GM21723 (cell line): ENCODE measurements at regions not wholly inside any gene's neighbourhood (a gene's known extent, or its start where the extent isn't known, plus 50 kb on each side); places are given as distances from the start of the nearest gene placed in this dataset.
"Not testable (repeated sequence)": the region's sequence is repeated elsewhere in the genome, so short reads cannot be mapped to it uniquely, and the experiment has no call there.

Experiments
- ATAC-seq: cut with Tn5 transposase; IDR thresholded peaks from one replicate; pipeline ENCODE4 v1.9.1; 2021; ENCODE audit warnings: mild to moderate bottlenecking, moderate library complexity; ENCODE audit not compliant: unreplicated experiment

- not testable (repeated sequence) for ATAC-seq
Measured at GRCh38 chr10:47711428-47711827, 52.0 kb downstream of the SYT15B start.

- ATAC-seq: not testable (repeated sequence)
Measured at GRCh38 chr10:47710443-47710842, 52.9 kb downstream of the SYT15B start.

GRCh38 chr10:47705698-47706414, 57.5 kb downstream of the SYT15B start:
- peak; percentile 94 for ATAC-seq

DNA sequence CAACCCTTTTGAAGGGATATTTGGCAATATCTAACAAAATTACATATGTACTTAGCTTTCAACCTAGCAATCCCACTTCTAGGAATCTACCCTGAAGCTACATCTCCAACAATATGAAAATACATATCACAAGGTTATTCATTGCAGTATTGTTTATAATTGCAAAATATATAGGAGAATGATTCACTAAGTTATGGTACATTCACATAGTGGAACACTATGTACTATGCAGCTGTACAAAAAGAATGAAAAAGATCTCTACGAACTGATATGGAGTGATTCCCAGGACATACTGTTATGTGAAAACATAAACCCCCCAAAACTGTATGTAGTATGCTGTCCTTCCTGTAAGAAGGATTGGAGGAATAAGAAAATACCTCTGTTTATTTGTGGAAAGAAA, 62.1 kb downstream of the SYT15B start:
- ATAC-seq: not testable (repeated sequence)

DNA sequence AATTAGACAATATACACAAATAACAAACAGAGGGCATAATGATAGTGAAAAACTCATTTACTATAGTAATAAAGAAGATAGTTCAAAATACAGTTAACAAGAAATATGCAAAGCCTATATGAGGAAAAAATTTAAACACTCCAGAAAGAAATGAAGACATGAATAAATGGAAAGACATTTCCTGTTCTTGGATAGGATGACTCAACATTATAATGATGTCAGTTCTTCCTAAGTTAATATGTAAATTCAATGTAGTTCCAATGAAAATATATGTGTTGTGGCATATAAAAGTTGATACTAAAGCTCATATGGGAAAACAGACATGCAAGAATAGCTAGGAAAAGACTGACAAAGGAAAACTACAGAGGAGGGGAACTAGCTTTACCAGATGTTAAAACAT, 63.5 kb downstream of the SYT15B start:
- not testable (repeated sequence) for ATAC-seq

GRCh38 chr10:47696170-47696569, 67.2 kb downstream of the SYT15B start:
- ATAC-seq: not testable (repeated sequence)

DNA sequence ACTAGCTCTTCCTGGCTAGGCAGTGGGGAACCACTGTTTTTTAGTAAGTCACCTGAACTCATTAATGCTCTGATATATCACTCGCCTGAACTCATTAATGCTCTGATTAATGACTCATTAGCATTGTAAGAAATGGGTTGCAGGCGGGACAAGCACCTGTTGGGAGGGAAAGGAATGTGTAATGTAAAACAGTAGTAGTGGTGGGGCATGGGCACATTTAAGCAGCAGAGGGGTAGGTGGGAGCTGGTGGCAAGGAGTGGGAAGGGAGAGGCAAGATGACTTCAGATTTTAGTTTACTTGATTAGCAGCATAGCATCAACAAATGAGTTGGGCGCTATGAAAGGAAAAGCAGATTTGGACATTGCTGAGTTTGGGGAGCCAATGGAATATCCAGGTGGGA, 68.2 kb downstream of the SYT15B start:
- not testable (repeated sequence) for ATAC-seq

DNA sequence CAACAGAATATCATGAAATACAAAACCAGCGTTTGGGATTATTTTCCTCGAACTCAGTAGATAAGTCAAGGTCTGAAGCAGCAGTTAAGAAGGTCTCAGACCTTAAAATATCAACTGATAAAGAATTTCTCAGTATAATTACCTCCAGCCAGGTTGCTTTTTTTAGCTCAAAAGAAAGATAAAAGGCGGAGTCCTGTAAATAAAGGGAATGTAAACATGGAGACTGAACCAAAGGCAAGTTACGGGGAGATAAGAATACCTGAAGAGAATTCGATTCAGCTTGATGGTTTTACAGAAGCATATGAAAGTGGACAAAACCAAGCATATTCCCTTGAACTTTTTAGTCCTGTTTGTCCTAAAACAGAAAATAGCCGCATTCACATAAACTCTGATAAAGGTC, 73.1 kb downstream of the SYT15B start:
- ATAC-seq: not testable (repeated sequence)

GRCh38 chr10:47683826-47684475, 79.4 kb downstream of the SYT15B start:
- not testable (repeated sequence) for ATAC-seq

GRCh38 chr10:47681638-47681990, 81.8 kb downstream of the SYT15B start:
- not testable (repeated sequence) for ATAC-seq

DNA sequence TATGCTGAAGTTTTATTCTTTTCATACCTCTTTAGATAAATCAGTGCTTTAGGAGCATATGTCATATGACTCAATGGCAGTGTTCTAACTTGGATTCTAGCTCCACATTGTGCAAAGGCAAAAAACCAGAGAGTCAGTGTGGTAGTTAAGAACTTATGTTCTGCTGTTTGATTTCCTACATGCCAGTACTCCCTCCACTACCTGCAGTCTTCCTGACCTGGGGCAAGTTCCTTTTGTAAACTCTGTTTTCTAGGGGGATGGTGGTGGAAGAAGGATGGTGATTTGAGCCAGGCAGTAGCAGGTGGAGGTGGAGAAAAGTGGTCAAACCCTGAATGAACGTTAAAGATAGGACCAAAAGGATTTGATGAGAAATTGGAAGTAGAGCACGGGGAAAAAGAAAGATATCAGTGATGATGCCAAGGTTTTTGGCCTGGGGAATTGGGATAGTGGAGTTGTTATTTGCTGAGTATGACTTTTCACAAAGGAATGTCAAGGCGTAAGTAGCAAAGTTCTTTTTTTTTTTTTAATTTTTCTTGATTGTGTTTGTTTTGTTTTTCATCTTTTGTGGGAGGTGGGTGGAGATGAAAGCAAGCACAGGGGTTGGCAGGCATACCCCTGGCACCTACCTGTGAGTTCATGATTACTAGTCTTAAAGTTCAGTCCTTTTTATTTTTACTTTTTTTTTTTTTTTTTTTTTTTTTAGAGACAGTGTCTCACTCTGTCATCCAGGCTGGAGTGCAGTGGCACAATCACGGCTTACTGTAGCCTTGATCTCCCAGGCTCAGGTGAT, 82.3 kb downstream of the SYT15B start:
- not testable (repeated sequence) for ATAC-seq

DNA sequence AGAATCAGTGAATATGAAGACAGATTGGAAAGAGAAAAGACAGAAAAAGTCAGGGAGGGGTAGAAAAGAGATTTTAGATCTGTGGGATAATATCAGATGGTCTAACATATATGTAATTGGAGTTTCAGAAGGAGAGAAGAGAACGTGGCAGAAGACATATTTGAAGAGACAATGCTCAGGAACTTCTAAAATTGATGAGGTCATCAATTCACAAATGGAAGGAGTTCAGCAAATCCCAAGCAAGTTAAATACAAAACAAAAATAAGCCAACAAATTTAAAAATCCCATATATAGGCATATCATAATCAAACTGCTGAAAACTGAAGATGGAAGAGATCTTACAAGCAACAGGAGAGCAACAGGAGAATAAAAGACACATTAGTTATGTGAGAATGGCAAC, 87.3 kb downstream of the SYT15B start:
- ATAC-seq: not testable (repeated sequence)

- not testable (repeated sequence) for ATAC-seq
Measured at GRCh38 chr10:47675577-47675976, 87.8 kb downstream of the SYT15B start.

DNA sequence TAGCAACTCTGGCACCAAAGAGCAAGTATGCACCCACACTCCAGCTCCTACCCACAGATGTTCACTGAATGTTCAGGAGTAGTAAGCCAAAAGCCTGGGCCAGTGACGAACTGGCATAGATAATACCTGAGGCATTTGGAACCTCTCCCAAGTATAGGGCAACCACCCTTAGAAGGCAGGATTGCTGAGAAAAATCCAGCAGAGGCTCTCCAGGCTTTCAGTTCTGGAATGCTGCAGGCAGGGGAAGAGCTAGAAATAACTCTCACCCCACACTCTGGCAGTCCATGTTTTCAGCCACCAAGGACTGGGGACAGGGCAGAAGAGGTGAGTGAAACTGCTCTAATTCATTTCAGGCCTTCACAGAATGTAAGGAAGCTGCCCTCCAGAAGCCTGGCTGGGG, 90.3 kb downstream of the SYT15B start:
- ATAC-seq: not testable (repeated sequence)

DNA sequence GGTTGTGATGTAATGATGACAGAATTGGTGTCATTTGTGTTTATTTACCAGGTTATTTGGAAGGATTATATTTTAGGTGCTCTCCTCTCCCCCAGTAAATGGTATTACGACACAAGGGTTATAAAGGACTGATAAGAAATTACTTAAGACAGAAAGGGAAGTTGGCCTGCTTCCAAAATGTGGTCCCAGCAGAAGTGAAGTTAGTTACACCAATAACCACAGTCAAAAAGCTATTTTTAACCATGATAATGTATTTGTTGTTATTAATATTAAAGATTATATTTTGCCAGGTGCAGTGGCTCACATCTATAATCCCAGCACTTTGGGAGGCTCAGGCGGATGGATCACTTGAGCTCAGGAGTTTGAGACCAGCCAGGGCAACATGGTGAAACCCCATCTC, 92.5 kb downstream of the SYT15B start:
- ATAC-seq: not testable (repeated sequence)

DNA sequence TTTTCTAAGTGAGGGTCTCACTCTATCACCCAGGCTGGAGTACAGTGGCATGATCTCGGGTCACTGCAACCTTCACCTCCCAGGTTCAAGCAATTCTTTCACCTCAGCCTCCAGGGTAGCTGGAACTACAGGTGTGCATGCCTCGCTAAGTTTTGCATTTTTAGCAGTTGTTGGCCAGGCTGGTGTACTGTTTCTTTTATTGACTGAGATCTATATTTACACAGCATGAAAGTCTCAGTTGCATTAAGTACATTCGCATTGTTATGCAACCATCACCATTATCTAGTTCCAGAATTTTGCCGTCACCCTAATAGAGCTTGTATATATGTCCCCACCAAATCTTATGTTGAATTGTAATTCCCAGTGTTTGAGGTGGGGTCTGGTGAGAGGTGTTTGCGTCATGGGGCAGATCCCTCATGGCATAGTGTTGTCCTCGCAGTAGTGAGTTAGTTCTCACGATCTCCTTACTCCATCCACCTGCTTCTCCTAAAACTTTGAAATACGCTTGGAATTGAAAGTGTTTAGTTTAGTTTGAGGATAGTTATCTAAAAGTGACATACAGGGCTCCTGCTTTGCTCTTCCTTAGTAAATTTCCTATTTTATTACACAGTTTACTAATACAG, 101.3 kb downstream of the SYT15B start:
- ATAC-seq: not testable (repeated sequence)

DNA sequence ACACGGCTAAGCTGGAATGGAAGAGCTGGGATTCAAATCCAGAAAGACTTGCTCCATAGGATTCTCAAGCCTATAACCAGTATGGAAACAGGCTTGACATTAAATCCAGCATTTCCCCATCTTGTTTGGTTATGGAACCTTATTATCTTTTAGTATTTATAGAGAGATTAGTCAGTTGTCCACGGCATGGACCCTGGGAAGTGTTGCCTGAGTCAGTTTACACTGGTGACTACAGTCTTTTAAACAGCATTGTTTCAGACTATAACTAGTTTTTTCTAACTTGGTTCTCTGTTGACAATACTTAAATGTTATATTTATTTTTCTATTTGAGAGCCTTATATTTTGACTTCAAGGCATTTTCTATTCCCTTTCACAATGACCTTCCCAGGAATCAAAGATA, 106.7 kb downstream of the SYT15B start:
- ATAC-seq: not testable (repeated sequence)

DNA sequence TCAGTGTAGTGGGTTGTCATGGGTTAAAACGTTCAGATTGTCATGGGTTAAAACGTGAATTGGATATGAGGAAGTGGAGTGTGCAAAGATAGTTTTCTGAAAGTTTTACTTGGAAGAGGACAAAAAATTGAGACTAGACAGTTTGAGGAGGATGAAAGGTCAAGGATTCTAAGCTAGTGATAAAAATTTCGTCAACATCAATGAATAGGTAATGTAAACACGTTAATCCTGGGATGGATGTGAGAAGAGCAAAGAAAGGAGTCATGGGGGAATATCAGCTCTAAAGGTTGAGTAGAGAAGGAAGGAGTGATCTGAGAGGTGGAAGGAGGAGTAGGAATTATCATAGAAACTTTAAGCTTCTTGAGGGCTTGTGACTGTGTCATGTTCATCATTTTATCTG, 109.2 kb downstream of the SYT15B start:
- ATAC-seq: not testable (repeated sequence)

DNA sequence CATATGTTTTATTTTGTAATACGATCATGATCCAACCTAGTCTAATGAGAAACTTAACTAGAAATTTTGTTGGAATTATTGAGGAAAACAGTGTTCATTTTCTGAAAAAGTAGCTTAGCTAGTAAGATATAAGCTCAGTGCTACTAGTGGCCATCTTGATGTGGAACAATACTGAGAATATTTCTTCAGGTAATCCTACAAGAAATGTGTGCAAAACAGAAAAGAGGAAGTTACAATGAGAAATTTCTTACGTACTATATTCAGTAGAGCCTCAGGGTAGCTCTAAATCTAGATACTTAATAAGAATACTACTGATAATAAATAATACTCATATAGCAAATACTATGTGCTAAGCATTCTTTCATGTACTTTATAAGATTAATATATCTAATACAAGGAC, 114.8 kb downstream of the SYT15B start:
- not testable (repeated sequence) for ATAC-seq

- ATAC-seq: not testable (repeated sequence)
Measured at GRCh38 chr10:47647523-47648101, 115.8 kb downstream of the SYT15B start.
